ENCODE measurements at regions not wholly inside any gene's neighbourhood (a gene's known extent, or its start where the extent isn't known, plus 50 kb on each side); places are given as distances from the start of the nearest gene placed in this dataset.

DNA sequence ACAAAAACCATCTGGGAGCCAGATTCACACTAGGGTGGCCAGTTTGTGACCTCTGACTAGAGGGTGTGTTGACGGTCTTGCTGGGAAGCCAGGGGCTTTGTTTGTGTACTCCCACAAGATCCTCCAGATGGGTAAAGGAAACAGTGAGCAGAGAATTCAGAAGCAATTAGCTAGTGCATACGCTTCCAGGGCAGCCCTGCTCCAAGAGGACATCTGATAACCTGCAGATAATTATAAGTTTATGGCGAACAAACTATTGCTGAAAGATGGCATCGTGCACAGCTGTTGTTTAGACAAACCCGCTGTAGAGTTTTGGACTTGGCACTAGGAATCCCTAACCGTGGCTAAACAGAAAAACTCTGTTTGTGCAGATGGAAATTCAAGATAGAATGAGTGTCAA is 326.4 kb downstream of the TGFB2 start:
- DNase-seq: peak in 2 of 58 donors; percentile 4 to 7

- no peak for DNase-seq
Observed at GRCh38 chr1:218673170-218673569, 328.0 kb downstream of the TGFB2 start.

DNA sequence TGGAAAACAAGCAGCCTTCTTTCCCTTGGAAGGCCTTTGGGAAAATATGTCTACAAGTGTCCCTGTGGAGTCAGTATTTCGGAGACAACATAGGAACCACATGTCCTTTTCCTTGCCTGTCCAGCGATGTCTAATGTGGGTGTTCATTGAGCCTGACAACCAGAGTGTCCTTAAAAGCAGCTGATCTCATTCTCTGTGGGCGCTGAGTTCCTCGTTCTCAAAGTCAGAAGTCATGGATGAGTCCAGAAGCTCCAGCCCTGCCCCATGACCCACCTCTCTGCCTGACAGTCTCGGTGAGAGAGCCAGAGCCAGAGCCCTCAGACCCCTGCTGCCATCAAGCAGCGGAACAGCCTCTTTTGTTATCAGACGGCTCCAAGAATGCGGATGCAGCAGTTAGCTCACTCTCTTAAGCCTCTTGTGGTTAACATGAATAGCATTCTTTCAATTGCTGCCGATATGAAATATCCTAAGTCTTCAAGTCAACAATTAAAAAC is 329.2 kb downstream of the TGFB2 start:
- no peak for DNase-seq

GRCh38 chr1:218677026-218677425 is 331.9 kb downstream of the TGFB2 start:
- no peak for DNase-seq

DNA sequence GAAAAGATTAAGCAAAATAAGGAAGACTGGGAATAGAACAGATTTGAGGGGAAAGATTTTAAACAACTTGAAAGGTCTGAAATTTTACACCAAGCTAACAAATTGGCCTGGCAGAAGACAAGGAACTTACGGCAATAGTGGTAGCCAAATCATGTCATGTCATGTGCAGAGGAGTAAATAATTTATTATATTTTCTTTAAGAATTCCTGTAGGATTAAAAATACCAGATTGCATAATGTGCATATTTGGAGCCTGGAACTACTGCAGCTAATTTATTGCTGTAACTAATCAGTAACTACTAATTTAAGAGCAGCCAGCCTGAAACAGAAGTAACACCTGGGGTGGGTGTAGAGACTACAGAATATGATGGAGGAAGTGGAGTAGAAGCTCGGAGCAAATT is 334.3 kb downstream of the TGFB2 start:
- no peak for DNase-seq

DNA sequence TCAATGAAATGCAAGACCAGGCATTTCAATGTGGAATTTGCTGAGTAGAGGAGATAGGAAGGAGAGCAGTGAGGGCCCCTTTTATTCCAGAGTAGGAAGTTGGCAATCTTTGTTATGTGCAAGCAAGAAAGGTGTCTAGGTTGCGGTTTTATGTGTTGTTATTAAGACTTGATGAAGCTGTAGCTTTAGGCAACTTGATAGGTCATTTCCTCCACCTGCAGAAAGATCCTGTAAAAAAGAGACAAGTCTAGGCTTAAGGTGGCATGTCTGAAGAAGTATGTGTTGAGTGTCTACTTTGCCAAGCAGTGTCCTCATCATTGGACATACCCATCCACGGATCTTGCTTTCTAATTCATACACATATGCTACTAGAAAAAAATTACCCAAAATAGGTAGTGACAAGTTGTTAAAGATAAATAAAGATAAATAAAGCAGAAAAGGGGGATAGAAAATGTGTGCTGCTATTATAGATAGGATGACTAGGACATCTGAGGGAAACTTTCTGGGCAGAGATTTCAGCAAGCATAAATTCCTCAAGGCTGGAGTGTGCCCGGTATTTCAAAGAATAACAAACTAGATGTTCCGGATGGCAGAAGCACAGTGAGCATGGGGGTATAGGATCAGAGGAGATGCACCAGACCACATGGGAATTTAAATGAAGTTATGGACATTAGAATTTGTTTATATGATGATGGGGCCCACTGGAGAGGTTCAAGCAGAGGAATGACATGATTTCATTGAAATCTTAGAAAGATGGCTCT is 335.0 kb downstream of the TGFB2 start:
- DNase-seq: no peak

- no peak for DNase-seq
Observed at GRCh38 chr1:218683242-218683641, 338.1 kb downstream of the TGFB2 start.

- no peak for DNase-seq
Observed at GRCh38 chr1:218686258-218686657, 341.1 kb downstream of the TGFB2 start.

- DNase-seq: no peak
Observed at GRCh38 chr1:218686761-218687160, 341.6 kb downstream of the TGFB2 start.

DNA sequence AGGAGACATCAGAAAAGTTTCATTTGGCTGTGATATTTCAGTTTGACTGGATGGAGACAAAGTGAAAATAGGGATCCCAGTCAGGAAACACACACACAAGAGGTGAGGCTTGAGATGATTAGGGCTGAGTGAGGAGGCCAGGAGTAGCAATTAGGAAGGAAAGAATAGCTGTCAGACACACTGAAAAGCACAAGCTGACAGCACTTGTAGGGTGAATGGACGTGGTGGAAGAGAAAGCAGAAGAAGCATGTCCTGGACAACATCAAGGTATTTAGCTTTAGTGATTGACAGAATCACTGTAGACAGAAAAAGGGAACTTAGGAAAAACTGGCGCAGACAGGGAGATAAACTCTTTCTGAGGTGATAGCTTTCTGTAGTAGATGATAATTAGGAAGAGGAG is 347.7 kb downstream of the TGFB2 start:
- no peak for DNase-seq

- no peak for DNase-seq
Observed at GRCh38 chr1:218693599-218693998, 348.5 kb downstream of the TGFB2 start.

DNA sequence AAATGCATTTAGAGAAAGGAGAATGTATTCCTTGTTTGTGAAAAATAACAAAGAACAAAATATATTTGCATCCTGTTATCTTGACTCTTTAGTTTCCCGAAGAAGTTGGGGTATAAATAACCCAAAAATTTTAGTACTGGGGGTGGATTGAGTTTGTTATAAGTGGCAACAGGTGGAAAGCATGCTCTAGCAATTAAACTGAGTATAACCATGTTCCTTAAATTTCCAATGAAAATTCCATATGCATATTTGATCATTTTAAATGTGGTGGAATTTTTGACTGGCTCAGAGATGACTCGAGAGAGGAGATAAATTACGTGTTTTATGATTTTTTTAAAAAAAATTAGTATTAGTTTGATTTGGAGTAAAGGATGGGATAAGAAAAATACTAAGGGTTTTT is 348.9 kb downstream of the TGFB2 start:
- DNase-seq: no peak

- peak in 6 of 58 donors; percentile 1 to 34 (median 14) for DNase-seq
Observed at GRCh38 chr1:218694636-218695035, 349.5 kb downstream of the TGFB2 start.

GRCh38 chr1:218695525-218695924 is 350.4 kb downstream of the TGFB2 start:
- DNase-seq: no peak

DNA sequence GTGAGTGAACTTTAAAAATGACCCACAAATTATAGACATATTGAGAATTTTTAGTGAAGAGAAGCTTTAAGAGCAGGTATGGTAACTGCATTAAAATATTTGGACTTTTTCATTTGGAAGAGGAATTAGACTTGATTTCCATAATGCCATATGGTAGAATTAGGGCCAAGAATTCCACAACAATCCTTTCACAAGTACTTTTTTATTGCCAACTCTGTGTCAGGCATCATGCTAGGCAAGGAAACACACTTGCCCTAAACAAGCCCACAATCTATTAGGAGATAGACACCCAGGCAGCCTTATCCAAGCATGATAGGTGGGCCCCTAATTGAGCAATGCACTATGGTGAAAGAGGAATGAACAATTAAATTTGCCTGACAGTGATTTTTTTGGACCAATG is 353.0 kb downstream of the TGFB2 start:
- no peak for DNase-seq

DNA sequence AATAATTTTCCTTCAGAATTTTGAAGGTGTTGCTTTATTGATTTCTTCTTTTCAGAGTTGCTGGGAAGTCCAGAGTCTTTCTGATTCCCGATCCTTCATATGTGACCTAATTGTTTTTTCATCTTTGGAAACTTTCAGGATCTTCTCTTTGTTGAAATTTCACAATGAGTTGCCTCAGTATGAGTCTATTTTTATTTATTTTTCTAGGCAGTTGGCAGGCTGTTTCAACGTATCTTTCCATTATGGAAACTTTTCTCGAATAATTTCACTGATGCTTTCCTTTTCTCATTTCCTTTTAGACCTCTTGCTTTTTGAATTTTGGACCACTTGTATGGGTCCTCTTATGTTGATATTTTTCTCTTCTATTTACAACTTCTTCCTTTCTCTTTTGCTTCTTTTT is 354.3 kb downstream of the TGFB2 start:
- DNase-seq: no peak

DNA sequence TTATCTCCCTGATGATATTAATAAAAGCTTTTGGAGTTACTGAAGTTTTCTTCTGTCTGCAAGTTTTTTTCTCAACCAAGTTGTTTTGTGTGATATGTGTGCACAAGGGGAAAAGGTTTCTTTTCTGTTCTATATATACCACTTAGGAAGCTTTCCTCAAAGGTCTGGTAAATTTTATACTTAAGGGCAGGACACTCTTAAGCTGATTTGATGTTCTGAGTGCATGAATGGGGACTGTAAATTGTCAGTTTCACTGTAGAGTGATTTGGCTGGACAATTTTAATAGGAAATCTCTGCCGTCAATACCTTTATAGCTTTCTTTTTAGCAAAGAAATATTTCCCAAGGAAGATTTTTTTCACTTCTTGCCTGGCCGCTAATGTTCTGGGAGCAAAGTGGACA is 354.7 kb downstream of the TGFB2 start:
- no peak for DNase-seq

- DNase-seq: no peak
Observed at GRCh38 chr1:218700666-218701065, 355.5 kb downstream of the TGFB2 start.

DNA sequence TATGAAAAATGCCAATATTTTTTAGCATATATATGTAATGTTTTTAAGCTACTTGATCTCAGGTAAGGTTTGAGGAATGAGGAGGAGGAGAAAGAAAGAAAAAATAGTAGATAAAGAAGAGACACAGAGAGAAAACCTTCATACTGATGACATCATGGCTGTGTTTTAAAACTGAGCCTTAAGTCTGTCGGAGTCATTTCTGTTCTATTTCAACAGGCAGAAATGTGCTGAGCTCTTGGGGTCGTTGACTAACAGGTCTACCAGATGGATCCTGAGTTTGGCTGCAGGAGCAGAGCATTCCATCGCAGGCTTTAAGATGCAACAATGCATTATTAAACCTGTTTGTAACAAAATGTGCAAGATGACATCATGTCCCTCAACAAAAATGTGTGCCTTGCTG is 356.0 kb downstream of the TGFB2 start:
- DNase-seq: no peak

DNA sequence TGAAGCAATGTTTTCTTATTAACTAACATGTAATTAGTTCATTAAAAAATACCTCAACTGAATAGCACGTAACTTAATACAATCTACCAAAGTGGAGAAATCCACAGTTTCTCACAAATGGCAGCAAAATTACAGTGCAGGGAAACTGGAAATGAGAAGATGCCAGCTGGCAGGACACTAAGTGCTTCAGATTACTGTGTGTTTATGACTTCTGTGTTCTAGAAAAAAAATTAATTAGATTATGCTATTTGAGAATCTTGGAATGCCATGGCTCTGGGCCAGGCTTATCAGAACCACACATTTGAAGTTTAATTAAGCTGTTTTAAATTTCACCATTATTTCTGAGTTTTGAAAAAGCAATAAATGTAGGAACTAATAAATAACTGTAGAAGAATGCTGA is 357.6 kb downstream of the TGFB2 start:
- no peak for DNase-seq

DNA sequence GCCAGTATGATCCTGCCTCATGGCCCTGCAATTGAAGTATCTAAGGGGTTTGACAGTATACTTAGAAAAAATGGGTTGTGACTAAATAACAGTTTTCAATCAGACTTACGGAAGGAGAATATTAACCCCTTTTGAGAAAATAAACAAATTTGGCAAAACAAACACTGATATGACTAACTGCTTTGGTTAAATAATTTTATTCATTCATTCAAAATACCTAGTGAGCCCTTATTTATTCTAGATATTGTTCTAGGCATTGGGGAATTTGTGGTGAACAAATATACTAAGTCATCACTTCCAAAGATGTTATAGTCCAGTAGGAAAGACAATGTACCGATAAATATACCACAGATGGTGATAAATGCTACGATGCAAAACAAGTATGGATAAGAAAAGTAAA is 358.7 kb downstream of the TGFB2 start:
- DNase-seq: no peak

GRCh38 chr1:218705391-218705790 is 360.3 kb downstream of the TGFB2 start:
- no peak for DNase-seq

All from anterior cingulate cortex (tissue), 58 donors.